HG02759 (cell line): ENCODE measurements at regions not wholly inside any gene's neighbourhood (a gene's known extent, or its start where the extent isn't known, plus 50 kb on each side); places are given as distances from the start of the nearest gene placed in this dataset.

Experiments
- ATAC-seq: cut with Tn5 transposase; IDR thresholded peaks from one replicate; pipeline ENCODE4 v1.9.1; 2021; ENCODE audit warnings: mild to moderate bottlenecking, moderate library complexity; ENCODE audit not compliant: unreplicated experiment

DNA sequence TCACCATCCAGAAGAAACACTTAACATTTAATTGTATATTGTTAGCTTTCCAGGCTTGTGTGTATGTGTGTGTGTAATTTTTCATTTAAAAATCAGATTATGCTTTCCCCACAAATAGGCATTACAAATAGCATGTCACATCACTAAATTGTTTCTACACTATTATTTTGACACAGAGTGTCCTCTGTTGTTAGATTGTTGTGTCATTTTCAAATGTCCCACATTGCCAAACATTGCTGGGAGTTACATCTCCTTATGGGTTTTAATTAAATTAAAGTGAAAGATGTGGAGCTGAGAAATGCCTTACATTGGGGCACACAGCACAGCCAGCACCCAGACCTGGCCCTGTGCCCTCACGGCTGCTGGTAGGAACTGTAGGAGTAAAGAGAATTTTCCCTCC, 295.6 kb downstream of the ZEB1 start:
- ATAC-seq, result no peak

GRCh38 chr10:31612082-31612481, 293.1 kb downstream of the ZEB1 start:
- no peak for ATAC-seq

GRCh38 chr10:31611161-31611560, 292.1 kb downstream of the ZEB1 start:
- ATAC-seq, result no peak

DNA sequence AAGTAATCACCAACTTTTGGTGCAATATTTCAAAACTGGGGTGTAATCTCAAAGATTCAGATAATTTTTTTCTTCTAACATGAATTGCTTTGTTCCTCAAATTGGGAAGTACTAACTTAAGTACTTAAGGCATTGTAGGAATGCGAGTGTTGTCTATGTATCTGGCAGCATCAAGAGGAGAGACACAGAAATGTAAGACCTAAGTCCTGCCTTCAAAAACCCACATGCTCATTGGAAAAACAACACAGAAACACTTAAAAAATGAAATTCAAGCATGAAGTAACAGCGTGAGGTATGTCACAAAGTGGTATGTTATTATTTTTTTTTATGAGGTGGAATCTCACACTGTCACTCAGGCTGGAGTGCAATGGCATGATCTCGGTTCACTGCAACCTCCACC, 288.5 kb downstream of the ZEB1 start:
- ATAC-seq, result no peak

DNA sequence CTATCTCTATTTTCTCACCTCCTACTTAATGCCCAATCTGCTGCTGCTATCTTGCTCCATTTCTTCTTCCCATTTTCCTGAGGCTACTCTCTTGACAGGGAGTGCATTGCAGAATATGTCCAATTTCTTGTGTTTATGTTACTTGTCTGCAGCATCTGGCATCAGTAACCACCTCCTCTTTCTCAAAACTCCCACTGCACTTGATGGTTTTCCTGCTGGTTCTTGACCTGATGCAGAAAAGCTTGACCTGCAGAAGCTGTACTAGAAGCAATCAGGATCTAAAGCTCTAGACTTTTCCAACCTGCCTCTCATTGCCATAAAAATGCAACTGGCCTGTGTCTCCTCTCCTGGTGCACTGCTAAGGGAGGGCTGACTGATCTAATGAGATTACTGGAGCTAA, 287.8 kb downstream of the ZEB1 start:
- ATAC-seq, result no peak

DNA sequence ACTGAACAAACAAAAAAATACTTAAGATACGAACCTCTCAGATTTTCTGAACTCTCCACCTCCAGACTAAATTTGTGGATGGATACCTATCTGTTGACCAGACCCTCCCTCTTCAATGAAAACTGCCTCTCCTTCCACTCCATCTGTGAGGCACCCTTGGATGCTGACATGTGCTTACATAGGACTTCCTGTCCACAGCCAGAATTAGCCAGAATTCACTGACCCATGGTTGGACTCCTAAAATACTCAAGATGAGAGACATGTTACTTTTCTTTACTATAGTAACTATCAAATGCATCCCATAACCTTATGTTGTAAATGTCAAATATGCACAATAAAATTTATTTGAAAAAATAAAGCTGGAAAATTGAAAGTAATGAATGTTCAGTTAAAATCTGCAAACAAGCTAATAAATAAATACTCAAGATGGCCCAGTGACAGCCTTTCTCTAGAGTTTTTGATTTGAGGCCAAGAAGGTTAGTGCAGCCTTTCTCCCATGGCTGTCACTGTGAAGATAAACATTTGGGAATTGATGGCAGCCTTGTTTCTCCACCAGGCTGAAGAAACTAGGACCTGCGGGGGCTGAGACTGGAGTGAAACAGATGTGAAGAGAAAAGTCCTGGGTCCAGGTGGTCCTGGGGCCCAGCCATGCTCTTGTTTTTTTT, 287.0 kb downstream of the ZEB1 start:
- no peak for ATAC-seq

DNA sequence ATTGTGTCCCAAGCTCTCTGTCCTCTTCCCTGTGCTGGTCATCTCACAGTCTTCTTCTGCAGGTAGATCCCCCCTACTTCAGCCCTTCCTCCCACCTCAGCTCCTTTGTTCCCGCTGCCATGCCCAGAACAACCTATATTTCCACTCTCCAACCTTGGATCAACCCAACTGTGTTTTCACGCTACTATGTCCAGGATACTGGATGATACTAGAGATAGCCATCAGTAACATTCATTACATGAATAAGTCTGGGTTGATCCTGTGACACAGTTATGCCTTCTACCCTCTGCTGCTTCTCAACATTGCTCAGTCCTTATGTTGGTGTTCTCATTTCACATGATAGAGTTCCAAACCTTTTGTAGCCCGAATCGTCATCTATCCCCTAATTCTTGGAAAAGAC, 286.4 kb downstream of the ZEB1 start:
- ATAC-seq, result no peak

DNA sequence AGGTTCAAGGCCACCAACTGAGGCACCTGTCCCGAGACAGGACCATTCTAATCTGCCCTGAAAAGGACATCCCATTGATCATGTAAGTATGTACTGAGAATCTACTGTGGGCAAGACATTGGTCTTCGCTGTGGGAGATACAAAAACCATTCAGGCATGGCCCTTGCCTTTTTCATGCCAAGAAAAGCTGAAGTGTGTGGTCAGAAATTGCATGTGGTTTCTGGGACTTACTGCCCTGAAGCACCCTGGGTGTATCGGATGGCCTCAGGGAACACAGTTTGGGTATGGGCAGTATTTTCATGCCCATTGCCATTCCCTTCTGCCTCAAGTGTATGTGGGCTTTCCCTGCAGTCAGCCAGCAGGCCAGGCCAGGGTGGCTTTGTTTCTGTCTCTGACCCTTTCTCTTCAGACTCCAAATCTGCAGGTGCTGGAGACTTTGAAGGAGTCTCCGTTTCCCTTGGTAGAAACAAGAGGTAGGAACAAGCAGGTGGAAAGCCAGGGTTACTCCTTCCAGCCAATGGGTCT, 285.7 kb downstream of the ZEB1 start:
- no peak for ATAC-seq

- ATAC-seq, result no peak
Observed at GRCh38 chr10:31604096-31604495, 285.1 kb downstream of the ZEB1 start.

DNA sequence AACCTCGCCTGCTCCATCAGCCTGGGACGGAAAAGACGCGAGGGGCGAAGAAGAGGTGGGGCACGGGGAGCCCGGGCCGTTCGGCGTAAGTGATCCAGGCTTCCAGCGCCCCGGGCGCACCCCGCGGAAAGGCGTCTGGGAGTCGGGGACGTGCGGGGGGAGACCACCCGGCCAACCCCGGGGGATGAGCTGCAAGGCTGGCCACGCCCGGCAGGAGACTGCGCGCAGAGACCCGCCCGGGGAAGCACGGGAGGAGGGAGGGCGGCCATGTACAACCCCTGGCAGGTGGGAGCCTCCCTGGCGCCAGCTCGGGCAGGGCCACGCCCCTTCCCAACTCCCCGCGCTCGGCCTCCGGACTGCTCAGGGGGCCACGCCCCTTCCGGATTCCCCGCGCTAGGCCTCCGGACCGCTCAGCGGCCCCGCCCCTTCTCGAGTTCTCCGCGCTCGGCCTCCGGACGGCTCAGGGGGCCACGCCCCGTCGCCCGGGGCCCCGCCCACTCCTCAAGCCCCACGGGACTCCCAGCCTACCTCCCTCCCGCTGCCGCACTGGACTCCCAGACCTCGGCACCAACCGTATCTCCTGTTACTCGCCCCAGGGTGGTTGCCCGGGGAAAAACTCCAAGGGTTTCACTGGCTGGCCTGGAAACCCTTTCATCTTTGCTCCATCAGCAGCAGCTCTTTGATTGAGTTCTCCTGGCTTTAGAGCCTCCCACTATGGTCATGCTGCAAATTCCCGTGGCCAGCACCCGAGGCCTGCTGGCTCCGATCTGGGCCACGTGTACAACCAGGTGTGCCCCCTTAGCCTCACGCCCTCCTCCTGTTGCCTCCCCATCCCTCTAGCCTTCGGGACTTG, 284.4 kb downstream of the ZEB1 start:
- ATAC-seq, result peak; percentile 99

- ATAC-seq, result no peak
Observed at GRCh38 chr10:31602541-31603234, 283.7 kb downstream of the ZEB1 start.

GRCh38 chr10:31601136-31601535, 282.1 kb downstream of the ZEB1 start:
- no peak for ATAC-seq

DNA sequence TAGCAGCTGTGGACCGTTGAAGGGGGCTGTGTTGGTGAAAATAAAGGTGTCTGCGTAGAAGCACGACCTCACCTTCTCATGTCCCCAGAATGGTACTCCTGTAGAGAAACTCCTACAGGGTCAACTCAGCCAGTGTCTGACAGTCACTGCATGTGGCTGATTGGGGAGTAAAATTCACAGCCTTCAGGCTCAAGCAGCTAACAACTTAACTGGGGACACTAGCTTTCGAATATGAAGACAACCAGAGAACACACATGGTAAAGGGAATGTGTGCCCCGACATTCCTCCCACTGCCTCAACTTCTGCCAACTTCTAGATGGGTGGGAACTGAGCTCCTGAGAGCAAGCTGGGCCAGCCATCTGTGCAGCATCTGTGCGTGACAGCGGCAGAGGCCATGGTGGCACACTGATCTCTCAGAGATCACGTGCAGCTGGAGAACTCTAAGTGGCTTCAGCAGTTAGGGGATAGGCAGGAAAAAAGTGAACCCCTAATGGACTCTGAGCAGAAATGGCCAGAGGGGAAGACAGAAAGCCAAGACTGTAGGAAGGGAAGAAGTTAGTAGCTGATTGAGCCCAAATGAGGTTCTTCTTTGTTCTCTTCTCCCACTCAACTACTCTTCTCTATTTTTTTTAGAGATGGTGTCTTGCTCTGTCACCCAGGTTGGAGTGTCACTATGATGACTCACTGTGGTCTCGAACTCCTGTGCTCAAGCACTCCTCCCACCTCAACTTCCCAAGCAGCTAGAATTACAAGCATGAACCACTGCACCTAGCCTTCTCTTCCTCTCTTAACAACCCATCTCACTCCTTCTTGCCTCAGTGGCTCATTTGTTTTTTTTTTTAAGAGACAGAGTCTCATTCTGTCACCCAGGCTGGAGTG, 280.8 kb downstream of the ZEB1 start:
- ATAC-seq, result no peak

- ATAC-seq, result no peak
Observed at GRCh38 chr10:31596765-31597164, 277.7 kb downstream of the ZEB1 start.

DNA sequence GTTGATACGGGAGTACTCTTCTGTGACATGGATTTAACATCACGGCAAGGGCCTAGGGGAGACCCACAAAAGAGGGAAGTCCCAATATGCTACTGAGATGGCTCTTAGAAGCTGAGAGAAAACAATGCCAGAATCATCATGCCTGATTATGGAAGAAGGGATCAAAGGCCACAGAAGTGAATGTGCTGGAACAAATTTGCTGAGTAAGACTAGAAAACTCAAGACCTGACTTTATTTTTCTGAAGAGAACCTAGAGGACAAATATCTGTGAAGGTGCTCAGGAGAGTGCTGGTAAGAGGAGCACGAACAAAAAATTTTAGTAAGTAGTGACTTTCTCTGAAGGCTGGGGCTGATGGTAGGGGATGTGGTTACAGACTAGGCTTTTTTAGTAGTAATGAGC, 277.0 kb downstream of the ZEB1 start:
- ATAC-seq, result no peak

GRCh38 chr10:31594347-31594873, 275.4 kb downstream of the ZEB1 start:
- ATAC-seq, result no peak

DNA sequence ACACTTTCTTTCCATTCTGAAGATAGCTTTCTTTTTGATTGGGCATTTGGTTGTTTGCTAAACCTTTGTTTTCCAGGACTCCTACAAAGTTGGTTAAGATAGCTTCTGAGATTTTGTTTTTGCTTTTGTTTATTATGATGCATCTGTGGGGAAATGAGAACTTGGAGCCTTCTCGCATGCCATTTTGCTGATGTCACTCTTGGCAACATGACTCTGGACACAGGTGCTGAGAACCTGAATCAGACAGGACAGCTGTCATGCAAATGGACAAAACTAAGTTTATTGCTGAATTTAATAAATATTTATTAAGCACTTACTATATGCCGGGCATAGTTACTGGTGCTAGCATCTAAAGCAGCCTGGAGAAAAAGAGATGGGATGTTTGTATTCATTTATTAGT, 274.1 kb downstream of the ZEB1 start:
- ATAC-seq, result no peak

GRCh38 chr10:31591569-31591968, 272.6 kb downstream of the ZEB1 start:
- ATAC-seq, result no peak

- no peak for ATAC-seq
Observed at GRCh38 chr10:31590023-31590800, 271.2 kb downstream of the ZEB1 start.

DNA sequence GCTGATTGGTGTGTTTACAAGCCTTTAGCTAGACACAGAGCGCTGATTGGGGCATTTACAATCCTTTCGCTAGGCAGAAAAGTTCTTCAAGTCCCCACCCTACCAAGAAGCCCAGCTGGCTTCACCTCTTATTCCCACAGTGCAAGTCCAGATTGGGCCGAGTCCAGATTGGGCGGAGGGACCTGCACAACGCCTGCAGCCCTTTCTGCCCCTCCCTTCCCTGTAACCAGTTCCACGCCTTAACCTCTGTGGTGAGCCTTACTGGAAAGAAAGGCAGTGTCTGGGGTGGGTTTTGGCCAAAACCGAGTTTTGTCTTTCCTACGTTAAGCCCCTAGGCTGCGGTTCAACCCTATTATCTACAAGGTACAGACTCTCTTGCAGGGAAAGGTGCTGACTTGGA, 268.7 kb downstream of the ZEB1 start:
- ATAC-seq, result no peak
